GM12891 (cell line): ENCODE measurements at regions not wholly inside any gene's neighbourhood (a gene's known extent, or its start where the extent isn't known, plus 50 kb on each side); places are given as distances from the start of the nearest gene placed in this dataset.

Experiments
- PAX5 ChIP-seq: IDR thresholded peaks from 2 replicates; pipeline ENCODE4 v1.6.1; 2011; ENCODE audit warnings: low read length, moderate library complexity, mild to moderate bottlenecking; ENCODE audit not compliant: insufficient read depth, severe bottlenecking
- POLR2A ChIP-seq: IDR thresholded peaks from 2 replicates; pipeline ENCODE4 v1.6.1; 2011; ENCODE audit warnings: low read depth, low read length, control low read depth
- POLR2AphosphoS5 ChIP-seq: IDR thresholded peaks from 2 replicates; pipeline ENCODE4 v1.6.1; 2011; ENCODE audit warnings: low read depth, low read length, control low read depth
- POU2F2 ChIP-seq: IDR thresholded peaks from 2 replicates; pipeline ENCODE4 v1.6.1; 2011; ENCODE audit warnings: low read depth, mild to moderate bottlenecking, control low read depth, low read length, moderate library complexity
- SPI1 ChIP-seq: IDR thresholded peaks from 2 replicates; pipeline ENCODE4 v1.6.1; 2011; ENCODE audit warnings: low read depth, low read length, control low read depth
- TAF1 ChIP-seq: IDR thresholded peaks from 2 replicates; pipeline ENCODE4 v1.6.1; 2011; ENCODE audit warnings: low read depth, low read length, control low read depth

DNA sequence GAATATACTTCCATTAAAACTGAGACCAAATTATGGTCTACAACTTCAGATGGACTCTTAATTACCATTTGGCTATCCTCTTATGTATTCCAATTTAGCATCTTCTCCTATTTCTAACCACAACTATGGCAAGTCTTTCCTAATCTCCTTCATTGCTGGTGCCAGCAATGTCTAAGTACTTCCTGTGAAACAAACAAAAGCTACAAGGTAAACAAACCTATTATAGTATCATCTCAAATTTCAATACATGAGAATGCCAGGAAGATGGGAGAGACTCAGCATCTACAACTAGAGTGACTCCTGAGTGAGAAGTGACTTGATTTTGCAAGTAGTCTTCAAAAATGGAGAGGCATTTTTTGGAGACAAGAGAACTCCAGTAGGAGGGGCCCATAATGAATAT, 202.9 kb upstream of the ATXN7L3B start:
- TF ChIP-seq POLR2AphosphoS5 (no peak), POLR2A (no peak), PAX5 (no peak), TAF1 (no peak), POU2F2 (no peak), SPI1 (no peak)
